Gastrocnemius medialis (tissue), 4 donors: ENCODE measurements at regions not wholly inside any gene's neighbourhood (a gene's known extent, or its start where the extent isn't known, plus 50 kb on each side); places are given as distances from the start of the nearest gene placed in this dataset.

Experiments
- CTCF ChIP-seq, 5 experiments: fragments of 450-650 bp in 3 of 5; fragments of 200-600 bp in 2 of 5; sonication (generic) in 2 of 5; IDR thresholded peaks in 4 of 5; conservative IDR thresholded peaks in 1 of 5; 1 replicate in 4 of 5; 2 replicates in 1 of 5; pipeline ENCODE4 v1.5.1; 2016 to 2019; ENCODE audit warnings: antibody characterized with exemption in 5 of 5, mild to moderate bottlenecking in 3 of 5, moderate library complexity in 3 of 5
- POLR2A ChIP-seq, 2 donors: fragments of 450-650 bp; IDR thresholded peaks; one replicate each; pipeline ENCODE4 v1.6.1; 2017; ENCODE audit warnings: antibody characterized with exemption in 2 of 2, mild to moderate bottlenecking in 2 of 2, moderate library complexity in 2 of 2

- TF ChIP-seq CTCF (IDR thresholded peaks at IDR 0.05 in 4 of 5, conservative IDR thresholded peaks at IDR 0.05 in 1 of 5), result no peak
- no peak for TF ChIP-seq POLR2A (IDR thresholded peaks at IDR 0.05)
Observed at GRCh38 chr17:79243603-79243990, 169.0 kb downstream of the ENGASE start.
